WTC11 (cell line): ENCODE measurements at regions not wholly inside any gene's neighbourhood (a gene's known extent, or its start where the extent isn't known, plus 50 kb on each side); places are given as distances from the start of the nearest gene placed in this dataset.

Source experiments
- HMGA2 ChIP-seq: fragments of 250-450 bp; sonication (Bioruptor Pico); IDR thresholded peaks from 2 replicates; pipeline ENCODE4 v1.4.0; 2021; ENCODE audit warnings: mild to moderate bottlenecking, moderate library complexity
- TEAD1 ChIP-seq: sonication (generic); formaldehyde crosslinking; IDR thresholded peaks from 2 replicates; pipeline ENCODE4 v1.8.0; 2022; ENCODE audit warnings: mild to moderate bottlenecking, missing genetic modification reagents
- TEAD4 ChIP-seq: sonication (generic); formaldehyde crosslinking; IDR thresholded peaks from 2 replicates; pipeline ENCODE4 v1.8.0; 2022; ENCODE audit warnings: mild to moderate bottlenecking, missing genetic modification reagents
- TF ChIP-seq, protein P1 (sequence below): fragments of 200-600 bp; IDR thresholded peaks from 2 replicates; pipeline ENCODE4 v1.8.0; 2022; ENCODE audit warnings: antibody characterized with exemption

- TF ChIP-seq TEAD4 (CRISPR knock-in tag): no peak
- TF ChIP-seq, protein P1, sequence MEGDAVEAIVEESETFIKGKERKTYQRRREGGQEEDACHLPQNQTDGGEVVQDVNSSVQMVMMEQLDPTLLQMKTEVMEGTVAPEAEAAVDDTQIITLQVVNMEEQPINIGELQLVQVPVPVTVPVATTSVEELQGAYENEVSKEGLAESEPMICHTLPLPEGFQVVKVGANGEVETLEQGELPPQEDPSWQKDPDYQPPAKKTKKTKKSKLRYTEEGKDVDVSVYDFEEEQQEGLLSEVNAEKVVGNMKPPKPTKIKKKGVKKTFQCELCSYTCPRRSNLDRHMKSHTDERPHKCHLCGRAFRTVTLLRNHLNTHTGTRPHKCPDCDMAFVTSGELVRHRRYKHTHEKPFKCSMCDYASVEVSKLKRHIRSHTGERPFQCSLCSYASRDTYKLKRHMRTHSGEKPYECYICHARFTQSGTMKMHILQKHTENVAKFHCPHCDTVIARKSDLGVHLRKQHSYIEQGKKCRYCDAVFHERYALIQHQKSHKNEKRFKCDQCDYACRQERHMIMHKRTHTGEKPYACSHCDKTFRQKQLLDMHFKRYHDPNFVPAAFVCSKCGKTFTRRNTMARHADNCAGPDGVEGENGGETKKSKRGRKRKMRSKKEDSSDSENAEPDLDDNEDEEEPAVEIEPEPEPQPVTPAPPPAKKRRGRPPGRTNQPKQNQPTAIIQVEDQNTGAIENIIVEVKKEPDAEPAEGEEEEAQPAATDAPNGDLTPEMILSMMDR: no peak
- no peak for TF ChIP-seq TEAD1 (CRISPR knock-in tag)
- TF ChIP-seq HMGA2 (CRISPR knock-in tag): no peak
Observed at GRCh38 chr15:70240820-70241430, 143.2 kb upstream of the TLE3 start.
